HG02759 (cell line): ENCODE measurements at regions not wholly inside any gene's neighbourhood (a gene's known extent, or its start where the extent isn't known, plus 50 kb on each side); places are given as distances from the start of the nearest gene placed in this dataset.
"Not testable (repeated sequence)": the region's sequence is repeated elsewhere in the genome, so short reads cannot be mapped to it uniquely, and the experiment has no call there.

Source experiments
- ATAC-seq: cut with Tn5 transposase; IDR thresholded peaks from one replicate; pipeline ENCODE4 v1.9.1; 2021; ENCODE audit warnings: mild to moderate bottlenecking, moderate library complexity; ENCODE audit not compliant: unreplicated experiment

DNA sequence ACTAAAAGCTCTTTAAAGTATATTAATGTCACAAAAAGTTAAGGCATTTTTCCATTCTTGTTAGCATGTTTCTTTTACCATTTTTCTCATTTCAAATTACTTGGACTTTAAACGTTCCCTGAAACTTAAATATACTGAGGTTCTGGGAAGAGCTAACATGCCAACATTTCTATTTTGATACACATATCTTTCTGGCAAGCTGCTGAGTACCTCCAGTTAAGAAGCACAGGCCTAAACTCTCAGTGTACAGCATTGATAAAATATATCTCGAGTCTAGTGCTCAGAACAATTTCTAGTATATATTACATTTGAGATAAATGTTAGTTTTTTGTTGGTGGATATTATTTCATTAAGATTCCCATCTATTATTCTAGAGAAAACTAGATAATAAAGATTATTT is 612.9 kb upstream of the KCND2 start:
- no peak for ATAC-seq

DNA sequence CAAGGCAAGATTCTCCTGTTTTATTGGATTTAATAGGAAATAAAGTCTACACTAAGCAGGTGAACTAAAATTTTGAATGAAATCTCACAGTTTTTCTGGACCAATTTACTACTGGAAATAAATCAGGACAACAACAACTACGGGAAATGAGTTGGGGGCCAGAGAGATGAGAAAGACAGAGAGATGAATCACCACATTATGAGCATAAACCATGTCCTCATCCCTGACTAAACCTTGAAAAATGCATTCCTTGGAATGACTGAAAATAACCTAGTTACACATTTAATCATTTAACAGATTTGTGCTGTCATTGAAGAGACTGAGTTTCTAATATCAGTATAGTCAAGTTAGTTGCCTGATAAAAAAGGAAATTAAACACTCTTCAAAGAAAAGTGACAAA is 608.4 kb upstream of the KCND2 start:
- ATAC-seq = no peak

DNA sequence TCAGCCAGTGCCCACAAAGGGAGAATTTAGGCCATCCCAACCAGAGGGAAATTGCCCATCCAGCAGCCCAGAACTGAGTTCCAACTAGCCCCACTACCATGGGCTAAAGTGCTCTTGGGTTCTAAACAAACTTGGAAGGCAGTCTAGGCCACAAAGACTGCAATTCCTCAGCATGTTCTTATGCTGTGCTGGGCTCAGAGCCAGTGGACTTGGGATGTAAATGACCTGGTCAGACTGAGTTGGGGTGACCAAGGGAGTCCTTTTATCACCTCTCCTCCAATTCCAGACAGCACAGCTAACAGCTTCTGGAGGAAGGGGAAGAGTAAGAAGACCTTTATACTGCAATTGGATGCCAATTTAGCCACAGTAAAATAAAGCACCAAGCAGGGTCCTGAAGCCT is 607.2 kb upstream of the KCND2 start:
- ATAC-seq = no peak

DNA sequence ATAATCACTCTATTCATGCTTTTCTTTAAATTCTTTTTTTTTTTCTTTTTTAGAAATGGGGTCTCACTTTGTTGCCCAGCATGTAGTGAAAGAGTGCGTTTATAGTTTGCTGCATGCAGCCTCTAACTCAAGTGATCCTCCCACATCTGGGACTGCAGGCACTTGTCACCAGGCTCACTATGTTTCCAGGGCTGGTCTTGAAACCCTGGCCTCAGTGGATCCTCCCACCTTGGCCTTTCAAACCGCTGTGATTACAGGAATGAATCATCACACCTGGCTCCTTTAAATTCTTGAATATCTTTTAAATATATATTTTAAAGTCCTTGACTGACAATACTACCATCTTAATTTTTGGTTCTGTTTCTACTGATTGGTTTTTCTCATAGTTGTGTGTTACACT is 591.6 kb upstream of the KCND2 start:
- no peak for ATAC-seq

DNA sequence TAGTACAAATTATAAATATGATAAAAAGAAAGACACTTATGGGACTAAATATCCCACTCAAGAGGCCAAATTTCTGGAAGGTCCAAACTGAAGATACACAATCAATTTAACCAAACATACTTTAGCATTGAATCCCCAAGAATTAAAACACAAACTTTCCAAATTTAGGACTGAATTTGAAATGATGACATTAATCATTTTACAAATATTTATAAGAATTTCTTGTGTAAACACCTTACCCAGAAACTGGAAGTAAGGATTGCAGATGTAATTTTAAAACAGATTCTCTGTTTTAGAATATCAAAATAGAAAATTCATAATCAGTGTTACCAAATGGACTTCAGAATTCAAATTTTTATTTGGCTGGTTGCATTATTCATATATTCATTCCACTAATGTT is 588.2 kb upstream of the KCND2 start:
- ATAC-seq = no peak

DNA sequence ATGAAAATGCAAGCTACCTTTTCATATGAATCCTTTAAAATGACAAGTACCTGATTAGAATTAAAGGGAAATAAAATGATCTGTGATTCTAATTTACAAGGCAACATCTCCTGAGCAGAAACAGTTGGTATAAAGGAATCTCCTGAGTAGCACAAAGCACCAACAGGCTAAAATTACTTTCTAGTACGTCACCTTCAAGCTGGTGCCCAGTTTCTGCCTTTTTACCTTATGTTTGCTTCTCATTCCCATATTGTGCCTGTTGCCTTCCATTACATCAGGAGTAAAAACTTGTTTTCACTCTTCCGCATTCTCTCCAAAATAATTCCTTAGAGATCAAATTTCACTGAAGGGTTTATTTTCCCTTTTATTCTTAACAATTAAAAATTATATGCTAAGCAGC is 587.1 kb upstream of the KCND2 start:
- no peak for ATAC-seq

DNA sequence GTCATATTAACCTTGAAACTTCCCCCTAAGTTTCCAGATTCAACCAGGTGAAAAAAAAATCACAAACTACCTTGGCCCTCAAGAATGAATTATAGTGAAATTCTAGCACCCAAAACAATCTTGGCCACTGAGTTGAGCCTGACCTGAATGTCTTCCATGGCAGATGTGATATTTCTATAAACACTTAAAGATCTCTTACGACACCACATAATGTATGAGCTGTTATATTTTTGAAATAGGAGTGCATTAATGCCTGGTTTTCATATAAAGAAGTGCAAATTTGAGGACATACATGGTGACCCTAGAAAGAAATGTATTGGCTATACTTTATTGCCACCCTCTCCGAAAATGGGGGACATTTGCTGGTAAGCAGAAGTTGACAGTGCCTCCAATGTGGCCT is 584.1 kb upstream of the KCND2 start:
- ATAC-seq = no peak

DNA sequence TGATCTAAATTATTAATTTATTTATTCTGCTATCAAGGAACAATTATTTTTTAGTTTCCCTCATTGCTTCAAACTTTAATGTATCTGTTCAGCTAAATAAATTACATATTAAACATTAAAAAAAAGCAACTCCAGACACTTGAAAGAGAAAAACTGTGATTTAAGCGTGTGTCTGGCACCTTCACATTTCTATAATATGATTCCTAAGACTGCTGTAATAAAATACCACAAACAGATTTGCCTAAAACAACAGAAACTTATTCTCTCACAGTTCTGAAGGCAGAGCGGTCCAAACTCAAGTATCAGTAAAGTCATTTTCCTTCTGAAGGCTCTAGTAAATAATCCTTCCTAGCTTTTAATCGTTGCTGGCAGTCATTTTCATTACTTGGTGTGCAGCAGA is 580.4 kb upstream of the KCND2 start:
- no peak for ATAC-seq

DNA sequence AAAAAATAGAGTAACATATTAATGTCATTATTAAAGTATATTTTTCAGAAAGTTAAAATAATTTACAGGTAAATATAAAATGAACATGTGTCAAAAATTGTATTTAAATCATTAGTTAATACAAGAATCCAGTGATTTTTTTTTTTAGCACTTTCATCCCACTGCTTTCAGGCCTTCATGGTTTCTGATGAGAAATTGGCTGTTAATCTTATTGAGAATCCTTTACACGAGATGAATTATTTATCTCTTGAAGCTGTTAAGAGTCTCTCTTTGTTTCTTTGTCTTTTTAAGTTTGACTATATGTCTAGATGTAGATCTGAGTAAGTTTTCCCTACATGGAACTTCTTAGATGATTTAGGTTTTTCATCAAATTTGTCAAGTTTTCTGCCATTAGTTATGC is 578.5 kb upstream of the KCND2 start:
- ATAC-seq = no peak

DNA sequence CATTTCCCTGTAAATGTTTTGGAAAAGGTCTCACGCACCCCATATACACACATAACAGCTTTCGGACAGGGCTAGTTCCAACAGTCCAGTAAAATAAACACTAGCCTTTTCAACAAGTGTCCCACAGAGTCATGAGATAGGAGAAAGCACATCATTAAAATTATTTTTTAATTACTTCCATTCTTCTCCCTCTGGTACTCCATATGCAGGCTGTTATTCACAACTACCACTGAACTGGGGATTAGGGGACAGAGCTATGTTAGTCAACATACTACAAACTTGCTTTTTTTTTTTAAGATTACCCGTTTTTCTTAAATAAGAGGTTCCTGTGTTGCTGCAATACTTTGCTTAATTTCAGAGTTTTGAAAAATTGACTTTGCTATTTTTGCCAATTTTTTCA is 576.6 kb upstream of the KCND2 start:
- no peak for ATAC-seq

DNA sequence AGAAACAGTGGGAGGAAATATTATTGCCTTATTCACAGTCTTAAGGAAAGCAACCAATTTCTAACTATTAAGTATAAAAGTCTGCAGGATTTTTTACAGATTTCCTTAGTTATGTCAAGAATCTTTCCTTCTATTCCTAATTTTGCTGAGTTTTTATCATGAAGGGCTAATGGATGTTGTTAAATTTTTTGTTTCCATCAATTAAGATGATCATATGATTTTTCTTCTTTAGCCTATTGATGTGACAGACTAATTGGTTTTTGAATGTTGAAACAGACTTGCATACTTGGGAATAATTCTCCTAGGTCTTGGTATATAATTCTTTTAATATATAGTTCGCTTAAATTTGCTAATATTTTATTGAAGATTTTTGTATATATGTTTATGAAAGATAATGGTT is 569.1 kb upstream of the KCND2 start:
- ATAC-seq = no peak

DNA sequence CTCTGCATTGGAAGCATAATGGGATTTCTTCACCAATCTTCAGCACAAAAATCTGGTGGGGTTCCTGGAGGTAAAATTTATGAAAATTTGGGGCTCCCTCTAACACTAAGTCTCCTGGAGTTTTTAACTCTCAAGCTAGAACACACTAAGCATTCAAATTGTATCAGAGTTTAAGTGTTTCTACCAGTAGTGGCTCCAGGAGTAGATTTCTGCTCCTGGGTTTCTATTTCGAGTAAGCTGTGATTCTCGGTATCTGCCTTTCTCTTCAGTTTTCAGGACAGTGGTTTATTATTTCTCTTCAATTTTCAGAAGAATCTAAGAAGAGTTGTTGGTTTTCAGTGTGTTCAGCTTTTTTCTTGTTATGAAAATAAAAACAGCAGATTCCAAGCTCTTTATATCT is 566.4 kb upstream of the KCND2 start:
- no peak for ATAC-seq

DNA sequence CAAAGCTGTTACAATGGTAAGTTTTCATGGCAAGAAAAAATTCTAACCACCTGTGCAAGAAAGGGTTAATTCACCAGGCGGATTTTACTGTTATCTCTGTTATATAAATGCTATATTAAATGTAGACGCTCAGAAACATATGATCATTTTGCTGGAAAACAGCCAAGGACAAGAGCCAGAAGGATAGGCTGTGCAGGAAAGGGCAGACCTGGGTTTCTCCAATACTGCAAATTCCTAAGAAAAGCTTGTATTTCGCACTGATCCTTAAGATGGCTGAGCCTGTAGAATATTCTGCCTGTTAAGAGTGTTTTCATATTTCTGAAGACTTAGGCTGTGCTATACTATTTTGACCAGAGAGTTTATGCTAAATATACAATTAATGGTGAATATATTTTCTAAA is 564.1 kb upstream of the KCND2 start:
- ATAC-seq = no peak

DNA sequence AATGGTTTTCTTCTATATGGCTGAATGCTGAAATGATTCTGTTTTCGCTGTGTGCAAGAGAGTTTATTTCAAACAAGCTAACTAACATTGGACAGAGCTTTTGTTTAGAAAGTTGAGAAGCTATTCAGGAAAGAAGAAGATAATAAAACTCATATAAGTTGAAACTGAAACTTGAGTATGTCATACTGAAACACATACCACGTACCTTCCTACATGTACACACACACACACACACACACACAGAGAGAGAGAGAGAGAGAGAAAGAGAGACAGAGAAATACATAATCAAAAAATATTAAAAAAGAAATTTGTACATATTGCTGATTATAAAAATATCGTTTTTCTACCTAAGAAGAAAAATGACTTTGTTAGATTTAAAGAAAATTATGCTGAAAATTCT is 561.9 kb upstream of the KCND2 start:
- peak; percentile 71 for ATAC-seq

DNA sequence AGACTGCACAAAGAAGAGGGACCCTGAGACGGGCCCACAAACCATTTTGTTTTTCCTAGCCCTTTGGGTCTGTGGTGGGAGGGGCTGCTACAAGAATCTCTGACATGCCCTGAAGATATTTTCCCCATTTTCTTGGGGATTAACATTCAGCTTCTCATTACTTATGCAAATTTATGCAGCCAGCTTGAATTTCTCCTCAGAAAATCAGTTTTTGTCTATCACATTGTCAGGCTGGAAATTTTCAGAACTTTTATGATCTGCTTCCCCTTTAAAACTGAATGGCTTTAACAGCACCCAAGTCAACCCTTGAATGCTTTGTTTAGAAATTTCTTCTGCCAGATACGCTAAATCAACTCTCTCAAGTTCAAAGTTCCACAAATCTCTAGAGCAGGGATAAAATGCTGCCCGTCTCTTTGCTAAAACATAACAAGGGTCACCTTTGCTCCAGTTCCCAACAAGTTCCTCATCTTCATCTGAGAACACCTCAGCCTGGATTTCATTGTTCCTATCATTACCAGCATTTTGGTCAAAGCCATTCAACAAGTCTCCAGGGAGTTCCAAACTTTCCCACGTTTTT is 560.0 kb upstream of the KCND2 start:
- ATAC-seq = no peak

DNA sequence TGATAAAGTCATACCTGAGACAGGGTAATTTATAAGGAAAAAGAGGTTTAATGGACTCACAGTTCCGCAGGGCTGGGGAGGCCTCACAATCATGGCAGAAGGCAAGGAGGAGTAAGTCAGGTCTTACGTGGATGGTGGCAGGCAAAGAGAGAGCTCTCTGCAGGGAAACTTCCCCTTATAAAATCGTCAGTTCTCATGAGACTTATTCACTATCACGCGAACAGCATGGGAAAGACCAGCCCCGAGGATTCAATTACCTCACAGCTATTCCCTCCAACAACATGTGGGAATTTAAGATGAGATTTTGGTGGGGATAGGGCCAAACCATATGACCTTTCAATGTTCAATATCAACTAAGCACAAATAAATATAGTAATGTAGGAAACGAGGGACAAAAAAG is 559.4 kb upstream of the KCND2 start:
- ATAC-seq = no peak

DNA sequence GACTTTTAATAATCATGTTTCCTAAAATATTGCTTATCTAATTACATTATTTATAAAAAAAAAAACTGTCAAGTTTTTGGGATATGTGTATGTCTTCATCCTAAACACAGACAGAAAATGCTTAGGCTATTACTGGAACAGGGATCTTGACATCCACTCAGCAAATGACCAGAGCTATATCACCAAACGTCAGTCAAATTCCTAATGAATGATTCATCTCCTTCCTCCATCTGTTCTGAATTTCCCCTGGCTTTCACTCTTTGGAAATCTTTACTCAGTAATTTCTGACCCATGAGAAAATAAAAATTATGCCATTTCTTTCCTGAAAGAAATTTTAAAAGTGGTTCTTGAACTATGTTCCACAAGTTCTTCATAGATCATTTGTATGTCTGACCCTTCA is 552.4 kb upstream of the KCND2 start:
- no peak for ATAC-seq

DNA sequence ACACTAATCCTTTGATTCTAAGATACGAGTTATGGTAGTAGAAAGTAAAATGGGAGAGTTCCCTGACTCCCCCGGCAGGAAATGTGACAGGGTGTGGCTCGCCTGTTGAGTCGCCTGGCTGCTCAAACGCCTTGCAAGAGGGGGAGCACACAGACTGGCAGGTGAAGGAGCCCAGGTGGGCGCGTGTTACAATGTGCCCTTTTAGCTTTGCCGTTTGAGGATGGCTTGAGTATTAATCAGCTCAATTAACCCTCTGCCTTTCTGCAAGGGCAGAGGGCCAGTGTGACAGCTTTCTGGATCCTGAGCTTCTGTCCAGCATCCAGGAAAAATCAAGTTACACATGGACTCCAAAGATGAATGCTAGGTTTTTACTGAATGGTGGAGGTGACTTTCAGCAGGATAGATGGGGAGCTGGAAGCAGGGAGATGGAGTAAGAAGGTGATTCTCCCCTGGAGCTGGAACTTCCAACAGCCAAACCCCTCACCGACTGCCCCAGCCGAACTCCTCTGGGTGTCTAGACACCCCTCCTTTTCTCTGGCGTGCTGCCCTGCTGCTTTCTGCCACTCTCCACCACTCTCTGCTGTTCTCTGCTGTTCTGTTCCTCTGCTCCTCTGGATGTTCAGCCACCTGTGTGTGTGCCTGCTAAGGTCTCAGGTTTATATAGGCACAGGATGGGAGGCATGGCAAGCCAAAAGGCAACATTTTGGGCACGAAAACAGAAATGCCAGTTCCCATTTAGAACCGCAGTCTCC is 548.8 kb upstream of the KCND2 start:
- no peak for ATAC-seq

DNA sequence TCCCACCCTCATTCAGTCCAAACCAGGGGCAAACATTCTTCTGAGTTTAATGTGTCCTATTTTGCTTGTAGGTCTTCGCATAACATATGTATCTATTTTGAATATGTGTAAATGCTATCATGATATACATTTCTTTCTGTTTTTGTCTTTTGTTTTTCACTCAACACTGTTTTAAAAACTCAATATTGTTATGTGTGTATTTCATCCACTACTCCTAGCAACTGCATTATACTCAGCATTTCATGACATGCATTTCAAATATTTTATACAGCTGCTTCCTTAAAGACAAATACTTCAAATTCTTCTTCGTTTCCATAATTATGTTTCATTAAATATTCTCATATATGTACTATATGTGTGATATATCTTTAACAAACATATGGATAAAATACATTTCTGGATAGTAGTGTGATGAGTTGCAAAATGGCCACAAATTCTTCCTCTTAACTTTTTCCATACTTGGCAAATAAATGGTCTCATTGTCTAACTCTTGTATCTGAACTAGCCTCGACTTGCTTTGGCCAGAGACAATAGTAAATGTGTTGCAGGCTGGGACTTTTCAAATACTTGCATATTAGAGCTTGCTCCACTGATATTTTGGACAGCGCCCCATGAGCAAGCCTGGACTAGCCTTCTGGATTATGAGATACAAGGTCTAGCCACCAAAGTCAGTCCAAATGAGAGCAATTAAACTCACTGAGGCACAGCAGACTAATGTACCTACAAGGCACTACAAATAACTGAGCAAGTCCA is 539.7 kb upstream of the KCND2 start:
- ATAC-seq = no peak

DNA sequence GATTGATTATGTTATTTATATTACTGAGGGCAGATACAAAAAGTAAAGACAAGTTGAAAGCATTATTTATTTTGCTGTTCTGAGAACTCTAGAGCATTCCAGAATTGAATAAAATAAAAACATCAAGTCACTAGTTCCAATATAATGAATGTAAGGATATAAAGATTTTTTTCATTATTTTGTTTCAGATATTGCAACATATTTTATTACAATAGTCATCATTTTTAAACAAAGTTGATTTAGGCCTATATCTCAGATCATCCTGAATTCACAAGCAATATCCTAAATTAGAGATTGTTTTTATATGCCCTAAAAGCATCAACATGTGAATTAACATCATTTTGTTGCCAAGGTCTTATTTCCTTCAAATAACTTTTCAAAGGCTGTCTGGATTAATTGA is 535.6 kb upstream of the KCND2 start:
- no peak for ATAC-seq

DNA sequence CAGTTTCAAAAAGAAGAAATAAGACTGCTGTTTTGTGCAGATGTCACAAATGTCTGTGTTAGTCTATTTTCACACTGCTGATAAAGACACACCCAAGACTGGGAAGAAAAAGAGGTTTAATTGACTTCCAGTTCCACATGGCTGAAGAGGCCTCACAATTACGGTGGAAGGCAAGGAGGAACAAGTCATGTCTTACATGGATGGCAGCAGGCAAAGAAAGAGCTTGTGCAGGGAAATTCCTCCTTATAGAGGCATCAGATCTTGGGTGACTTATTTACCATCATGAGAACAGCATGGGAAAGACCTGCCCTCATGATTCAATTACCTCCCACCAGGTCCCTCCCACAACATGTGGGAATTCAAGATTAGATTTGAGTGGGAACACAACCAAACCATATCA is 527.7 kb upstream of the KCND2 start:
- not testable (repeated sequence) for ATAC-seq

DNA sequence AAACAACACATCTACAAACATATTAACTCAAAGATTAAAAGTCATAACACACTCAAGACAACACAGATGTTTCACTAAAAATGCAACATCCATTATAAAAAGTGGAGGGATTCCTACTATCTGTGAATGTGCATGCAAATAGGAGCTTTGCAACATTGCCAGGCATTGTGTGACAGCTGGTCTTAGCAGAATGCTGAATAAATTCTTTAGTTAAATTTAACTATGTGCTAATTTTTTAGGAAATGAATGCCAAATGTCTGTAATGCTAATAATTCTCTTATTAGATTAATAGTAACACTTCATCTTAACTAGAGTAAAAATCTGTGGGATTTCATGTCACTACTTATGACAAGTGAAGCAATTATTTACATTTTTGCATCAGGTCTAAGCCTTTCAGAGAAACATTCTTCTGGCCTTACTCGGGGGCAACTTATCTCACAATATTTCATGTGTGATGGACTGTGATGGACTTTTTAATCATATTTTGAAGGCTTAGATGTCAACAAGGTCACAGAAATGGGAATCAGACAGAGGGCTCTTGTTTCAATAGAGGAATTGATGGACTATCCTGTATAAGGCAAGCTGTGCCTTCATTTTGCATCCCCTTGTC is 524.6 kb upstream of the KCND2 start:
- ATAC-seq = no peak
